ENCODE measurements at regions not wholly inside any gene's neighbourhood (a gene's known extent, or its start where the extent isn't known, plus 50 kb on each side); places are given as distances from the start of the nearest gene placed in this dataset.

DNA sequence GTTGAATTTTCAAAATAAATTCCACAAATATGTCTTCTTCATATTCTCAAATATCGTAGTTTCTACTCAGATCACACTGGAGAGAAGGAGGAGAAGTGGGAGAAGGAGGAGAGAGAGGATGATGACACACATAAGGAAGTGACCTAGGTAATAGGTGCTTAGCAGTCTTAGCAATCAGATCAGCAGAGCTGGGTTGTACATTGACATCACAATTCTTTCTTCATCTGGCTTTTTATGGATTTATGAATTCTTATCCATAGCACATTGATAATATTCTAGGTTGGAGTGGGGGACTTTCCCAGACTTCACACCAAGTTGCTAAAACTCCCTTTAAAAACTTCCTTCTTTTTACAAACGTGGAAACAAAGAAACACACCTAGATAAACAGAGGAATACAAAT is 86.9 kb downstream of the FGF9 start:
- no peak for DNase-seq (ENCODE audit: low read depth in 2 of 2)

- no peak for DNase-seq (ENCODE audit: low read depth in 2 of 2)
Observed at GRCh38 chr13:21758441-21758840, 87.6 kb downstream of the FGF9 start.

- no peak for DNase-seq (ENCODE audit: low read depth in 2 of 2)
Observed at GRCh38 chr13:21759463-21759862, 88.6 kb downstream of the FGF9 start.

DNA sequence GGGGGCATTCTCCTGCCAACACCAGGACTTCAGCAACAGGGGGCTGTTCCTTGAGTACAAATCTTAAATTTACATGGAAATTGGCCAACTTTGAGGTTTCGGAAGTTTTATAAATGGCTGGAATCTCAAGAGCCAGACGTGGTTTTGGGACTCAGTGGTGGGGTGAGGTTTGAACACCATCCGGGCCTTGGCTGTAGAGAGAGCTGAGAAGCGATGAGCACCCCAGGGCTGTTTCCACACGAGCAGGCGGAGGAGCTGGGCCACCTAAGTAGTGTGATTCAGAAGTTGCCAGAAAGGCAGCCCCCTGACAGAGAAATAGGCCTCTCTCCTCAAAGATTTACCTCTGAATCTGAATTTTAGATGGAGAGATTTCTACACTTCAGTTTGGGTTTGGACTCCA is 89.0 kb downstream of the FGF9 start:
- DNase-seq (ENCODE audit: low read depth in 2 of 2): no peak

DNA sequence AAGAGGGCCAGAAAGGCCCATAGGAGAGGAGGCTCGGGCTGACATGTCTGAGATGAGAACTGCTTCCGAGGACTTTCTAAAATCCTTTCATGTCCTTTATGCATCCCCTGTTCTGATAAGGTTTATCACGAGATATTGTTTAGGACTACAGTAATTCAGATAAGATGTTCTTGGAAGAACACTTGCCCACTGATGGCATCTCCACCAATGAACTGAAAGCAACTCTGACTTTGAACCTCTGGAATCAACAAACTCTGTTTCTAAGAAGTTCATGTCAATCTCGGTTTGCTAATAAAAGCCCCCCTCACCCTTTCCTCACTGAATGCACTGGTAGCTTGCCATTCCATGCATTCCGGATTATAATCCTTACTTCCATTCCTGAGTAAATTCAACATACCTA is 90.9 kb downstream of the FGF9 start:
- no peak for DNase-seq (ENCODE audit: low read depth in 2 of 2)

DNA sequence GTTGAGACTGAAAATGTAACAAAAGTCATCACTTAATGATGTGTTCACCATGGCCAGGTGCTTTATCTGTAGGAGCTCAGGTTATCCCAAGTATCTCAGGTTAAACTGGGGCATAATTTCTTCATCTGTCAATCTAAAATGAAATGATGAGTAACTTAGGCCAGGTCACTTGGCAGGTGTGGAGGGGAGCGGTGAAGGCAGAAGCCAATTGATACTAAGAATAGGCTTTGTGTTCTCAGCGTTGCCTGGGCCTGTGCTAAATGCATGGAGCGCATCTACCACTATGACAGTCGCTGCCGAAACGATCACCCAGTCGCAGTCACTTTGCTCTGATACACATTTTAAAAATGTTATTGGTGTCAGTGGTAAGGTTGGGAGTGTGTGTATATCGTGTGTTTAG is 91.6 kb downstream of the FGF9 start:
- DNase-seq (ENCODE audit: low read depth in 2 of 2): no peak

DNA sequence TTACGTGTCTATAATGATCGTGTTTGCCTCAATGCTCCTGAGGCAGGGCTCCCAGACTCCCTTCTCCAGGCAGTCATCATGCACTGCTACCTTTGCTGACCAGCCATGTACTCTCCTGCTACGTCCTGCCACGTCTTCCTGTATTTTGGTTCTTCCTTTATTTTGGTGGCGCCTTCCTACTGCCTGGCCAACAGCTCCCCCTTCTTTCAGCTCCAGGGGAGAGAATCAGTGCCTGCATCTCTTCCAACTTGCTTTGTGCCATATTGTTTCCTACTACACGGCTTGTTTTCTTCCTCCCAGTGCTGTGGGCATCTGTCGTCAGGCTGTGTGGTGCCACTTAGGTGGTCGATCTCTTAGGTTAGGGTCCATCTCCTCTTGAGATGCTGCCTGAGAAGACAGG is 96.2 kb downstream of the FGF9 start:
- no peak for DNase-seq (ENCODE audit: low read depth in 2 of 2)

- no peak for DNase-seq (ENCODE audit: low read depth in 2 of 2)
Observed at GRCh38 chr13:21771075-21771474, 100.2 kb downstream of the FGF9 start.

DNA sequence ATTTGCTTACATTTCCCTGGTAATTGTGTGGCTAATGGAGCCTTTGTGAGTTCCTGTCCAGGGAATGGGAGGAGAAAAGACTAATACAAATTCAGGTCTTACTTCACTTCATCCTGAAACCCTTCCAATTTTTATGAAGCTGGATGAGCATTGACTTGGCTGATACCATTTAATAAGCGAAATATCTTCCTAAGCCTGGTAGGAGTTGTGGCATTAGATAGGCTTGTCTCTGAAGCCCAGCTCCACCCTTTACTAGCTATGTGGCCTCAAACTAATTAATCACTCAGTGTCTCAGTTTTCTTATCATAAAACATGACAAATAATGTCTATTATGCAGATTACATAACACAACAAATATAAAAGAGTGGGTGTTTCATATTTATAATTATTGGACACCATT is 106.3 kb downstream of the FGF9 start:
- DNase-seq (ENCODE audit: low read depth in 2 of 2): no peak

- no peak for DNase-seq (ENCODE audit: low read depth in 2 of 2)
Observed at GRCh38 chr13:21777813-21778212, 106.9 kb downstream of the FGF9 start.

GRCh38 chr13:21782736-21783135 is 111.9 kb downstream of the FGF9 start:
- DNase-seq (ENCODE audit: low read depth in 2 of 2): no peak

DNA sequence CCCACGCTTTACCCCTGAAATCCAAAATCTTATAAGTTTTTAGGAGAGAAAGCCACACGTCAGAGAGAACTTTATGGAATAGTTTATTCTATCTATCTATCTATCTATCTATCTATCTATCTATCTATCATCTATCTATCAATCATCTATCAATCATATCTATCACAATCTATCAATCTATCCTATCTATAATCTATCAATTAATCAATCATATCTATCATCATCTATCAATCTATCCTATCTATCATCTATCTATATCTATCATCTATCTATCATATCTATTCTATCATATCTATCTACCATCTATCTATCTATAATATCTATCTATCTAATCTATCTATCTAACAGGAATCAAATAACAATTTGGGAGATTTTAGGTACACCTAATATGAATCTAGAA is 115.1 kb downstream of the FGF9 start:
- no peak for DNase-seq (ENCODE audit: low read depth in 2 of 2)

GRCh38 chr13:21796066-21796465 is 125.2 kb downstream of the FGF9 start:
- no peak for DNase-seq (ENCODE audit: low read depth in 2 of 2)

DNA sequence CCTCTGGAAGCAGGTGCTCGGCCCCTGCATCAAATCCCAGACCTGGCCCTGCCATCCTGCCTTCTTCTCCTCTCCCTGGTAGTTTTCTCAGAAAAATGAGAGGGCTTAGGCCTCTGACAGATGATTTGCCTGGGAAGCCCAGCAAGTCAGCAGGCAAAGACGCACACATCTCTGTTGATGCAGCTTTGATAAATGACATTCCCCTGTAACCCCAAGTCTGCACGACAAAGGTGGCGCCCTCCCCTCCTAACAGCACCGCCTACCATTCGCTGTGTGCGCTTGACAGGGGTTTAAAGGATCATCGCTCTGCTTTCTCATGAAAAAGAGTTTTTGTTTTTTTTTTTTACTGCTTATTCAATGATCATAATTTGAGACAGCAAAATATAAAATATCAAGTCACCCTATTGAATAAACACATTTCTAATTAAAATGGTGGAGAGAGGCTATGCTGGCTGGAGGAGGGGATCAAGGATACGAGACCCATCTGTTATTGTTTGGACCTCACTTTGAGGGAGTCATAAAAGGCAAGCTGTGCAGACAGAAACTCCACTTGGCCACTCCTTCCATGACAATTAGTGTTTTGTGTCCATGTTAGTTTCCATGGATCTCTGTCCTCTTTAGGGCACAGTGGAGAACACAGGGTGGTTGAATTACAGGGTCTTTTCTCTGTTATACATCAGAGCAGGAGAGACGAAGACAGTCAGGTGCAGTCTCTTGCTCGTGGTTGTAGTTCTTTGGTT is 126.1 kb downstream of the FGF9 start:
- DNase-seq (ENCODE audit: low read depth in 2 of 2): no peak

DNA sequence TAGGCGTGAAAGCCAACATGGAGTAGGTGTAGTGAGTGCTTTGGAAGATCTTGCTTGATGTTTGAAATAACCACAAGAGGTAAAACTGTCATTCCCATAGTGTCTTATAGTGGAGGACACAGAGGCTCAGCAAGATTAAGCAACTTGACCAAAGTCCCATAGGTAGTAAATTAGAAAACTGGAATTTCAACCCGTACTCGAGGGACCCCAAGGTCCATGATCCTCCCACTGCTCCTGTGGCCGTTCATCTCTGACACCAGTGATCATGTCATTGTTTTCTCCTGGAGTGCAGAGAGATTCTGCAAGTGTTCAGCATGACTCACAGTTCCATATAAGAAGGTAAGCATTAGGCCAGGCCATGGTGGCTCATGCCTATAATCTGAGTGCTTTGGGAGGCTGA is 126.9 kb downstream of the FGF9 start:
- no peak for DNase-seq (ENCODE audit: low read depth in 2 of 2)

DNA sequence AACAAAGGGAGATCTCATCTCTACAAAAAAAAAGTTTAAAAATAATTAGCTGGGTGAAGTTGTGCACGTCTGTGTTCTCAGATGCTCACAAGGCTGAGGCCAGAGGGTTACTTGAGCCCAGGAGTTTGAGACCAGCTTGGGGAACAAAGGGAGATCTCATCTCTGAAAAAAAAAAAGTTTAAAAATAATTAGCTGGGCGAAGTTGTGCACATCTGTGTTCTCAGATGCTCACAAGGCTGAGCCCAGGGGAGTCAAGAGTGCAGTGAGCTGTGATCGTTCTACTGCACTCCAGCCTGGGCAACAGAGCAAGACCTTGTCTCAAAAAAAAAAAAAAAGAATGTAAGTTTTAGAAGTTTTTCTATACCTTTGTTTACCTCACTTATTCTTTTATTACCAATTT is 127.3 kb downstream of the FGF9 start:
- DNase-seq (ENCODE audit: low read depth in 2 of 2): no peak

GRCh38 chr13:21799671-21800070 is 128.8 kb downstream of the FGF9 start:
- no peak for DNase-seq (ENCODE audit: low read depth in 2 of 2)

GRCh38 chr13:21800837-21801616 is 130.2 kb downstream of the FGF9 start:
- no peak for DNase-seq (ENCODE audit: low read depth in 2 of 2)

DNA sequence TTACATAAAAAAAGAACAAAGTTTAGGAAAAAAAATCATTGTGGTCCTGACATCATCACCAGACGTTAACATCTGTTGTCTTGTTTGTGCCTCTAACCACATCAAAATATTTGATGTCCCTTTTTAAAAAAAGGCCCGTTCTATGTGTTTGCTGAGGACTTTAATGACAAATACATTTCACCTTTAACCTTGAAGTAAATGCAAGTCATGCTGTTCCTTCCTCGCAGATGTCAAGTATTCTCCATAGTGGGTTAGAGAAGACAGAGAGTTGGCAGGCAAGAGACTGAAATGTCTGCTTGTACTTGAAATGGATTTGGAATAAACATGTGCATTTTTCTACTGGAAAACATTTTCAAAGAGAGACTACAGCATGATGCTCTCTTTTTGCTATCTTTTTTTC is 134.9 kb downstream of the FGF9 start:
- no peak for DNase-seq (ENCODE audit: low read depth in 2 of 2)

DNA sequence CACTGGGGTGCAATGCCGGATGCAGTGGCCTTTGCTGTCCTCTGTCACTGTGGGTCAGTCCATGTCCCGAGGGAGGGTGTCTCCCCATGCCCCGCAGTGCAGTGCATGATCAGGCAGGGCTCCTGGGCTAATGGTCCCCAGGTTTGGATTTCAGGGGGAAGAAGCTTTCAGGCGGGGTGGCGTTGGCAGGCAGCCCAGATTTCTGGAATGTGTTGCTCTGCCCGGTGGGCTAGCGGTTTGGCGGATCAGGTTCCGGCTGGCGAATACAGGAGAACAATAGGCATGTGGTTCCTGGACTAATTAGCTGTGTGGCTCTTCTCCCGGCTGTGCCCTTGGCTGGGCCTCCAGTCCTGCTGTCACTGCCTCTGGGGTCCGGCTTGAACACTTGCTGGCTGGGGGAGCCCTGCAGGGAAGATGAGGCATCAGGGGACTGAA is 141.3 kb downstream of the FGF9 start:
- no peak for DNase-seq (ENCODE audit: low read depth in 2 of 2)

GRCh38 chr13:21813110-21813509 is 142.2 kb downstream of the FGF9 start:
- no peak for DNase-seq (ENCODE audit: low read depth in 2 of 2)

GRCh38 chr13:21813844-21814243 is 143.0 kb downstream of the FGF9 start:
- DNase-seq (ENCODE audit: low read depth in 2 of 2): no peak

DNA sequence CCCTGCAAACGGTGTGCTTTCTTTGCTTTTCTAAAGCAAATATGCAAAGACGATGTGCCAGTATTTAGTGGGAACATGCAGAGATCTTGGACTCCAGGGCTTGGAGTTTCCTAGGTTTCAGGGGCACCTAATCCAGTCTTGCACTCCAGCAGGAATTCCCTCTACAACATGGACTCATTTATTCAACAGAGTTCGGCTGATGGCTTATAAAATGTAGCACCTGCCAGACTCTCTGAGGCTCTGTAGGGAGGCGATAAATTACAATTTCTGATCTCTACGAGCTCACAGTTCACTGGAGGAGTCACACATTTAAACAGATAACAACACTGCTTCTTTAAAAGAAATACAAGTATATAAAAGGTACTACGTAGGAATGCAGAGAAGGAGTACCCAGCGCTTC is 143.7 kb downstream of the FGF9 start:
- no peak for DNase-seq (ENCODE audit: low read depth in 2 of 2)

Measured in lung microvascular endothelial cell (primary cell).